WTC11 (cell line): ENCODE measurements at regions not wholly inside any gene's neighbourhood (a gene's known extent, or its start where the extent isn't known, plus 50 kb on each side); places are given as distances from the start of the nearest gene placed in this dataset.

Experiments
- ATAC-seq: fragments of 200-7000 bp; cut with Tn5 transposase; 2 replicates; pipeline ENCODE4 v1.10.0; 2021; ENCODE audit warnings: mild to moderate bottlenecking, moderate library complexity
- CTCF ChIA-PET: fragments of 300-600 bp; sonication (Branson Sonifier 250); formaldehyde crosslinking; loops from one replicate; lab custom pipeline; 2021; ENCODE audit warnings: antibody characterized with exemption; lab: Charles Lee
- POLR2A ChIA-PET: fragments of 350-600 bp; sonication (Branson Sonifier 250); formaldehyde crosslinking; loops from one replicate; lab custom pipeline; 2021; ENCODE audit warnings: antibody characterized with exemption; lab: Charles Lee
- DNase-seq: peaks from one replicate; pipeline ENCODE4 v3.0.0; 2021; ENCODE audit warnings: low spot score
- H3K27ac Mint-ChIP-seq: 2 replicates; pipeline ENCODE4 v1.8.0; 2021; ENCODE audit warnings: mixed read lengths
- H3K27me3 Mint-ChIP-seq: 2 replicates; pipeline ENCODE4 v1.8.0; 2021; ENCODE audit warnings: low read depth, mild to moderate bottlenecking, moderate library complexity, mixed read lengths
- H3K36me3 Mint-ChIP-seq: 2 replicates; pipeline ENCODE4 v1.8.0; 2021; ENCODE audit warnings: mixed read lengths
- H3K4me1 Mint-ChIP-seq: 2 replicates; pipeline ENCODE4 v1.8.0; 2022; ENCODE audit warnings: mixed read lengths
- H3K4me3 Mint-ChIP-seq: 2 replicates; pipeline ENCODE4 v1.8.0; 2021; ENCODE audit warnings: mild to moderate bottlenecking, moderate library complexity, mixed read lengths
- H3K9me3 Mint-ChIP-seq: 2 replicates; pipeline ENCODE4 v1.8.0; 2021; ENCODE audit warnings: mixed read lengths
- ATF6 ChIP-seq: sonication (generic); formaldehyde crosslinking; IDR thresholded peaks from 2 replicates; pipeline ENCODE4 v1.8.1; 2023; ENCODE audit warnings: mild to moderate bottlenecking, missing genetic modification reagents
- ERG ChIP-seq: fragments of 250-450 bp; sonication (Bioruptor Pico); IDR thresholded peaks from 2 replicates; pipeline ENCODE4 v1.8.0; 2021; ENCODE audit warnings: mild to moderate bottlenecking
- ETV6 ChIP-seq: sonication (generic); formaldehyde crosslinking; IDR thresholded peaks from 2 replicates; pipeline ENCODE4 v1.8.1; 2022; ENCODE audit warnings: mild to moderate bottlenecking, missing genetic modification reagents
- FOXK1 ChIP-seq: sonication (generic); formaldehyde crosslinking; IDR thresholded peaks from 2 replicates; pipeline ENCODE4 v1.8.0; 2022; ENCODE audit warnings: mild to moderate bottlenecking, moderate library complexity, missing genetic modification reagents
- MXD4 ChIP-seq: fragments of 250-450 bp; sonication (Bioruptor Pico); IDR thresholded peaks from 2 replicates; pipeline ENCODE4 v1.8.0; 2021; ENCODE audit warnings: mild to moderate bottlenecking, moderate library complexity, borderline replicate concordance
- NR2C2 ChIP-seq: sonication (generic); formaldehyde crosslinking; IDR thresholded peaks from 2 replicates; pipeline ENCODE4 v1.8.0; 2022; ENCODE audit warnings: mild to moderate bottlenecking, missing genetic modification reagents
- STAT6 ChIP-seq: sonication (generic); formaldehyde crosslinking; conservative IDR thresholded peaks from 2 replicates; pipeline ENCODE4 v1.8.1; 2023; ENCODE audit warnings: mild to moderate bottlenecking, low read depth, missing genetic modification reagents, moderate library complexity
- TEAD1 ChIP-seq: sonication (generic); formaldehyde crosslinking; IDR thresholded peaks from 2 replicates; pipeline ENCODE4 v1.8.0; 2022; ENCODE audit warnings: mild to moderate bottlenecking, missing genetic modification reagents
- ZNF121 ChIP-seq: sonication (generic); formaldehyde crosslinking; IDR thresholded peaks from 2 replicates; pipeline ENCODE4 v1.8.0; 2023; ENCODE audit warnings: missing genetic modification reagents
- ZNF281 ChIP-seq: sonication (generic); formaldehyde crosslinking; IDR thresholded peaks from 2 replicates; pipeline ENCODE4 v1.8.0; 2023; ENCODE audit warnings: mild to moderate bottlenecking, missing genetic modification reagents

GRCh38 chr11:70825893-70826540 is 426.4 kb downstream of the SHANK2 start:
- ChIA-PET POLR2A (interaction anchor here (1.1 kb wide), 1 partner anchor 125 kb away, joined by 3 read pairs; no protein-coding TSS in a partner anchor), CTCF (interaction anchor here (0.5 to 3.6 kb wide), 8 partner anchors 9 to 359 kb away, joined by 3 to 36 read pairs (median 5); no protein-coding TSS in a partner anchor)
- Mint-ChIP-seq H3K27ac (peak overlapping the region; percentile 72; the same call in 1 of the 2 replicates), H3K4me1 (peaks cover 34% of the 10 kb centered on the region), H3K4me3 (no peak overlapping the region), H3K36me3 (no peaks in the 10 kb centered on the region), H3K9me3 (no peaks in the 10 kb centered on the region), H3K27me3 (no peaks in the 10 kb centered on the region)
- ATAC-seq: no peak
- TF ChIP-seq FOXK1 (CRISPR knock-in tag): no peak
- DNase-seq: no peak

- Mint-ChIP-seq H3K4me1 (peaks cover 35% of the 10 kb centered on the region), H3K9me3 (no peaks in the 10 kb centered on the region), H3K27ac (0 out of 2 replicates have a peak overlapping the region, but pooled peaks have one; percentile 40), H3K4me3 (no peak overlapping the region), H3K36me3 (no peaks in the 10 kb centered on the region), H3K27me3 (no peaks in the 10 kb centered on the region)
- ChIA-PET POLR2A (interaction anchor here (0.7 to 1.1 kb wide), 2 partner anchors 126 to 872 kb away, joined by 3 to 7 read pairs; no protein-coding TSS in a partner anchor), CTCF (interaction anchor here (0.5 to 3.6 kb wide), 12 partner anchors 9 to 522 kb away, joined by 3 to 36 read pairs (median 4); no protein-coding TSS in a partner anchor)
- peak; percentile 59 for DNase-seq
- peak; percentile 73 for ATAC-seq
- TF ChIP-seq TEAD1 (CRISPR knock-in tag) (no peak), ATF6 (CRISPR knock-in tag) (no peak), STAT6 (no peak), ERG (CRISPR knock-in tag) (no peak)
These were observed 425.6 kb downstream of the SHANK2 start for GRCh38 chr11:70826541-70827335.

- Mint-ChIP-seq H3K36me3 (no peaks in the 10 kb centered on the region), H3K27me3 (no peaks in the 10 kb centered on the region), H3K9me3 (no peaks in the 10 kb centered on the region), H3K4me3 (no peak overlapping the region), H3K27ac (no peak overlapping the region), H3K4me1 (peaks cover 37% of the 10 kb centered on the region)
- ChIA-PET CTCF (interaction anchor here (0.9 kb wide), 1 partner anchor 14 kb away, joined by 3 read pairs; no protein-coding TSS in a partner anchor), POLR2A (no interaction called here)
- ATAC-seq (no peak), DNase-seq (no peak)
- TF ChIP-seq ZNF121 (CRISPR knock-in tag) (no peak), ETV6 (CRISPR knock-in tag) (no peak), ZNF281 (CRISPR knock-in tag) (no peak), NR2C2 (CRISPR knock-in tag) (no peak), MXD4 (CRISPR knock-in tag) (no peak)
These were observed 423.7 kb downstream of the SHANK2 start for GRCh38 chr11:70828593-70829082.
